ENCODE measurements at regions not wholly inside any gene's neighbourhood (a gene's known extent, or its start where the extent isn't known, plus 50 kb on each side); places are given as distances from the start of the nearest gene placed in this dataset.

- Histone ChIP-seq H3K27me3 (ENCODE audit: control insufficient read depth in 3 of 3, insufficient read depth in 3 of 3, low read depth in 1 of 3, low read length in 3 of 3) (peaks cover 0 to 7% (median 0%) of the 10 kb centered on the region in 3 experiments), H4K91ac (ENCODE audit: low read depth, low read length, poor library complexity) (no peak overlapping the region), H3K4me1 (ENCODE audit: control insufficient read depth in 2 of 2, insufficient read depth in 1 of 2, low read depth in 1 of 2, low read length in 2 of 2) (peaks cover 0 to 1% of the 10 kb centered on the region in 2 donors), H3K23ac (ENCODE audit: low read depth, low read length, poor library complexity) (no peak overlapping the region), H2AFZ (ENCODE audit: low read length) (no peak overlapping the region), H3K9ac (ENCODE audit: low read depth, low read length, poor library complexity) (no peak overlapping the region), H2BK5ac (ENCODE audit: low read length) (no peak overlapping the region), H2BK12ac (ENCODE audit: low read length) (no peak overlapping the region), H2BK120ac (ENCODE audit: low read depth, low read length) (no peak overlapping the region), H3K14ac (ENCODE audit: low read length) (no peak overlapping the region), H3K36me3 (replicated peaks in 1 of 2; ENCODE audit: control insufficient read depth in 2 of 2, insufficient read depth in 2 of 2, low read length in 2 of 2) (no peaks in the 10 kb centered on the region), H2BK15ac (ENCODE audit: low read length) (no peak overlapping the region), H3K4me2 (ENCODE audit: insufficient read depth, low read length, poor library complexity, severe bottlenecking) (no peak overlapping the region), H2AK5ac (ENCODE audit: low read depth, low read length) (no peak overlapping the region), H3K27ac (replicated peaks; ENCODE audit: low read length) (no peak overlapping the region), H3K18ac (ENCODE audit: low read length) (no peak overlapping the region), H3K4me3 (ENCODE audit: low read length in 2 of 2) (no peak overlapping the region), H3K9me3 (replicated peaks in 1 of 2; ENCODE audit: control insufficient read depth in 2 of 2, insufficient read depth in 1 of 2, low read depth in 1 of 2, low read length in 2 of 2) (peaks cover 0 to 2% of the 10 kb centered on the region in 2 donors), H3K4ac (ENCODE audit: low read length) (no peak overlapping the region), H4K8ac (ENCODE audit: low read depth, low read length) (no peak overlapping the region), H3K79me1 (ENCODE audit: low read depth, low read length) (no peaks in the 10 kb centered on the region)
- WGBS, 2 donors (ENCODE audit: extremely low coverage in 2 of 2, insufficient read length in 2 of 2, insufficient replicate concordance in 1 of 2): no CpG with 5 or more reads among the region's 2 CpGs
- DNase-seq (ENCODE audit: low spot score): no peak
Observed at GRCh38 chr10:113434950-113435349, 117.9 kb upstream of the HABP2 start.

GRCh38 chr10:113435881-113436280 is 117.0 kb upstream of the HABP2 start:
- Histone ChIP-seq H4K8ac (ENCODE audit: low read depth, low read length) (no peak overlapping the region), H4K91ac (ENCODE audit: low read depth, low read length, poor library complexity) (no peak overlapping the region), H3K4me3 (ENCODE audit: low read length in 2 of 2) (peak overlapping the region in 1 of 2 donors; percentile 2), H3K9ac (ENCODE audit: low read depth, low read length, poor library complexity) (no peak overlapping the region), H3K9me3 (replicated peaks in 1 of 2; ENCODE audit: control insufficient read depth in 2 of 2, insufficient read depth in 1 of 2, low read depth in 1 of 2, low read length in 2 of 2) (no peaks in the 10 kb centered on the region), H3K4me2 (ENCODE audit: insufficient read depth, low read length, poor library complexity, severe bottlenecking) (no peak overlapping the region), H3K23ac (ENCODE audit: low read depth, low read length, poor library complexity) (no peak overlapping the region), H3K27ac (replicated peaks; ENCODE audit: low read length) (no peak overlapping the region), H3K79me1 (ENCODE audit: low read depth, low read length) (no peaks in the 10 kb centered on the region), H2BK15ac (ENCODE audit: low read length) (no peak overlapping the region), H2BK120ac (ENCODE audit: low read depth, low read length) (no peak overlapping the region), H2AFZ (ENCODE audit: low read length) (no peak overlapping the region), H3K18ac (ENCODE audit: low read length) (no peak overlapping the region), H3K4ac (ENCODE audit: low read length) (no peak overlapping the region), H2BK5ac (ENCODE audit: low read length) (no peak overlapping the region), H2AK5ac (ENCODE audit: low read depth, low read length) (no peak overlapping the region), H3K4me1 (ENCODE audit: control insufficient read depth in 2 of 2, insufficient read depth in 1 of 2, low read depth in 1 of 2, low read length in 2 of 2) (peaks cover 0 to 1% of the 10 kb centered on the region in 2 donors), H2BK12ac (ENCODE audit: low read length) (no peak overlapping the region), H3K27me3 (ENCODE audit: control insufficient read depth in 3 of 3, insufficient read depth in 3 of 3, low read depth in 1 of 3, low read length in 3 of 3) (peaks cover 0 to 3% (median 0%) of the 10 kb centered on the region in 3 experiments), H3K36me3 (replicated peaks in 1 of 2; ENCODE audit: control insufficient read depth in 2 of 2, insufficient read depth in 2 of 2, low read length in 2 of 2) (no peaks in the 10 kb centered on the region), H3K14ac (ENCODE audit: low read length) (no peak overlapping the region)
- WGBS, 2 donors (ENCODE audit: extremely low coverage in 2 of 2, insufficient read length in 2 of 2, insufficient replicate concordance in 1 of 2): no CpG with 5 or more reads among the region's 2 CpGs
- no peak for DNase-seq (ENCODE audit: low spot score)

- Histone ChIP-seq H3K14ac (ENCODE audit: low read length) (no peak overlapping the region), H2AK5ac (ENCODE audit: low read depth, low read length) (no peak overlapping the region), H3K27ac (replicated peaks; ENCODE audit: low read length) (no peak overlapping the region), H4K91ac (ENCODE audit: low read depth, low read length, poor library complexity) (no peak overlapping the region), H3K4me3 (ENCODE audit: low read length in 2 of 2) (no peak overlapping the region), H2BK120ac (ENCODE audit: low read depth, low read length) (no peak overlapping the region), H2BK12ac (ENCODE audit: low read length) (no peak overlapping the region), H3K79me1 (ENCODE audit: low read depth, low read length) (no peaks in the 10 kb centered on the region), H2BK15ac (ENCODE audit: low read length) (no peak overlapping the region), H2BK5ac (ENCODE audit: low read length) (no peak overlapping the region), H3K4ac (ENCODE audit: low read length) (no peak overlapping the region), H3K4me2 (ENCODE audit: insufficient read depth, low read length, poor library complexity, severe bottlenecking) (no peak overlapping the region), H3K36me3 (replicated peaks in 1 of 2; ENCODE audit: control insufficient read depth in 2 of 2, insufficient read depth in 2 of 2, low read length in 2 of 2) (no peaks in the 10 kb centered on the region), H3K4me1 (ENCODE audit: control insufficient read depth in 2 of 2, insufficient read depth in 1 of 2, low read depth in 1 of 2, low read length in 2 of 2) (no peaks in the 10 kb centered on the region), H3K23ac (ENCODE audit: low read depth, low read length, poor library complexity) (no peak overlapping the region), H3K9me3 (replicated peaks in 1 of 2; ENCODE audit: control insufficient read depth in 2 of 2, insufficient read depth in 1 of 2, low read depth in 1 of 2, low read length in 2 of 2) (no peaks in the 10 kb centered on the region), H3K27me3 (ENCODE audit: control insufficient read depth in 3 of 3, insufficient read depth in 3 of 3, low read depth in 1 of 3, low read length in 3 of 3) (peaks cover 0 to 3% (median 0%) of the 10 kb centered on the region in 3 experiments), H3K9ac (ENCODE audit: low read depth, low read length, poor library complexity) (no peak overlapping the region), H2AFZ (ENCODE audit: low read length) (no peak overlapping the region), H3K18ac (ENCODE audit: low read length) (no peak overlapping the region), H4K8ac (ENCODE audit: low read depth, low read length) (no peak overlapping the region)
- WGBS, 2 donors (ENCODE audit: extremely low coverage in 2 of 2, insufficient read length in 2 of 2, insufficient replicate concordance in 1 of 2): no CpG with 5 or more reads among the region's 4 CpGs
- no peak for DNase-seq (ENCODE audit: low spot score)
Observed at GRCh38 chr10:113436851-113437250, 116.0 kb upstream of the HABP2 start.

GRCh38 chr10:113438652-113439051 is 114.2 kb upstream of the HABP2 start:
- H2AFZ ChIP-seq (ENCODE audit: low read length): no peak overlapping the region
- H3K27ac ChIP-seq (replicated peaks; ENCODE audit: low read length): no peak overlapping the region
- H3K18ac ChIP-seq (ENCODE audit: low read length): no peak overlapping the region
- no peak for DNase-seq (ENCODE audit: low spot score)
- no peak overlapping the region for H3K9ac ChIP-seq (ENCODE audit: low read depth, low read length, poor library complexity)
- no peak overlapping the region for H3K4ac ChIP-seq (ENCODE audit: low read length)
- no peak overlapping the region for H3K4me2 ChIP-seq (ENCODE audit: insufficient read depth, low read length, poor library complexity, severe bottlenecking)
- no peak overlapping the region for H2AK5ac ChIP-seq (ENCODE audit: low read depth, low read length)
- WGBS, 2 donors (ENCODE audit: extremely low coverage in 2 of 2, insufficient read length in 2 of 2, insufficient replicate concordance in 1 of 2): no CpG with 5 or more reads among the region's 2 CpGs
- H3K79me1 ChIP-seq (ENCODE audit: low read depth, low read length): no peaks in the 10 kb centered on the region
- no peak overlapping the region for H2BK15ac ChIP-seq (ENCODE audit: low read length)
- no peak overlapping the region for H2BK120ac ChIP-seq (ENCODE audit: low read depth, low read length)
- no peaks in the 10 kb centered on the region for H3K9me3 ChIP-seq (replicated peaks in 1 of 2; ENCODE audit: control insufficient read depth in 2 of 2, insufficient read depth in 1 of 2, low read depth in 1 of 2, low read length in 2 of 2)
- H2BK12ac ChIP-seq (ENCODE audit: low read length): no peak overlapping the region
- peaks cover 0 to 10% (median 0%) of the 10 kb centered on the region in 3 experiments for H3K27me3 ChIP-seq (ENCODE audit: control insufficient read depth in 3 of 3, insufficient read depth in 3 of 3, low read depth in 1 of 3, low read length in 3 of 3)
- no peak overlapping the region for H3K23ac ChIP-seq (ENCODE audit: low read depth, low read length, poor library complexity)
- no peaks in the 10 kb centered on the region for H3K4me1 ChIP-seq (ENCODE audit: control insufficient read depth in 2 of 2, insufficient read depth in 1 of 2, low read depth in 1 of 2, low read length in 2 of 2)
- no peak overlapping the region for H4K91ac ChIP-seq (ENCODE audit: low read depth, low read length, poor library complexity)
- no peak overlapping the region for H2BK5ac ChIP-seq (ENCODE audit: low read length)
- no peak overlapping the region for H3K14ac ChIP-seq (ENCODE audit: low read length)
- no peak overlapping the region for H3K4me3 ChIP-seq (ENCODE audit: low read length in 2 of 2)
- H4K8ac ChIP-seq (ENCODE audit: low read depth, low read length): no peak overlapping the region
- no peaks in the 10 kb centered on the region for H3K36me3 ChIP-seq (replicated peaks in 1 of 2; ENCODE audit: control insufficient read depth in 2 of 2, insufficient read depth in 2 of 2, low read length in 2 of 2)

Measured in neuronal stem cell (in vitro differentiated cells).